GM12875 (cell line): ENCODE measurements at regions not wholly inside any gene's neighbourhood (a gene's known extent, or its start where the extent isn't known, plus 50 kb on each side); places are given as distances from the start of the nearest gene placed in this dataset.

ENCODE experiments used
- H3K4me3 ChIP-seq: one replicate; pipeline ENCODE4 v1.5.1; 2011; ENCODE audit warnings: low read depth, low read length, control low read depth
- CTCF ChIP-seq: IDR thresholded peaks from 2 replicates; pipeline ENCODE4 v1.5.1; 2011; ENCODE audit warnings: low read depth, mild to moderate bottlenecking, control low read depth, inconsistent platforms, low read length, moderate library complexity, borderline replicate concordance; ENCODE audit not compliant: insufficient read depth

GRCh38 chrX:110472265-110472664 is 113.6 kb downstream of the RTL9 start:
- no peak overlapping the region for H3K4me3 ChIP-seq
- no peak for TF ChIP-seq CTCF

GRCh38 chrX:110477593-110478228 is 119.1 kb downstream of the RTL9 start:
- H3K4me3 ChIP-seq = no peak overlapping the region
- no peak for TF ChIP-seq CTCF

- H3K4me3 ChIP-seq = no peak overlapping the region
- no peak for TF ChIP-seq CTCF
Measured at GRCh38 chrX:110491846-110492620, 133.4 kb downstream of the RTL9 start.

GRCh38 chrX:110504947-110505346 is 146.3 kb downstream of the RTL9 start:
- H3K4me3 ChIP-seq = no peak overlapping the region
- no peak for TF ChIP-seq CTCF

- TF ChIP-seq CTCF = no peak
- no peak overlapping the region for H3K4me3 ChIP-seq
Measured at GRCh38 chrX:110509755-110510532, 151.3 kb downstream of the RTL9 start.

GRCh38 chrX:110511238-110511637 is 152.6 kb downstream of the RTL9 start:
- no peak for TF ChIP-seq CTCF
- H3K4me3 ChIP-seq = no peak overlapping the region
